Stimulated activated CD8-positive, alpha-beta memory T cell treated with anti-CD3 and anti-CD28 coated beads, Interleukin-15, amount 100 ng/mL, for 48 hours (primary cell): ENCODE measurements at regions not wholly inside any gene's neighbourhood (a gene's known extent, or its start where the extent isn't known, plus 50 kb on each side); places are given as distances from the start of the nearest gene placed in this dataset.

Experiments
- DNase-seq, 2 donors: peaks; one replicate each; pipeline ENCODE4 v3.0.0-alpha.2; 2020; ENCODE audit warnings: low read depth in 2 of 2

- no peak for DNase-seq
These were observed 169.0 kb upstream of the IRX6 start for GRCh38 chr16:55154956-55155355.

GRCh38 chr16:55155815-55156214 lies 168.2 kb upstream of the IRX6 start:
- no peak for DNase-seq

GRCh38 chr16:55169780-55170179 lies 154.2 kb upstream of the IRX6 start:
- DNase-seq = no peak

DNA sequence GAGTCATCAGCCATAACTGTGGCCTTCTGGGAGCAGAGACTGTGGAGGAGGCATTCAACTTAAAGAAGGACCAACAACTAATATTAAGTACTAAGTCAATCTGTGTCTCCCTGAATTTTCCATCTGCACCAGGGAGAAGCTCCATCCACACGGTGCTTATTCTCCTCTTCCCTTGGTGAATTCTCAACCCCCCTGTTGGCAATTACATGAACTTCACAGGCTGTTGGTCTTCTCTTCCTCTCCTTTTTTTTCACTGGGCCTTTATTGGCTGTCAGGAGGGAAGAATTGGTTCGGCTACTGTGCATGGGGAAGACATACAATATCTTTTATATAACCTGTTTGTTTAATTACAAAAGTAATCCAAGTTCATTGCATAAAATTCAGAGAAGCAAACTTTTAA lies 152.8 kb upstream of the IRX6 start:
- no peak for DNase-seq

GRCh38 chr16:55175389-55175788 lies 148.6 kb upstream of the IRX6 start:
- DNase-seq = no peak

DNA sequence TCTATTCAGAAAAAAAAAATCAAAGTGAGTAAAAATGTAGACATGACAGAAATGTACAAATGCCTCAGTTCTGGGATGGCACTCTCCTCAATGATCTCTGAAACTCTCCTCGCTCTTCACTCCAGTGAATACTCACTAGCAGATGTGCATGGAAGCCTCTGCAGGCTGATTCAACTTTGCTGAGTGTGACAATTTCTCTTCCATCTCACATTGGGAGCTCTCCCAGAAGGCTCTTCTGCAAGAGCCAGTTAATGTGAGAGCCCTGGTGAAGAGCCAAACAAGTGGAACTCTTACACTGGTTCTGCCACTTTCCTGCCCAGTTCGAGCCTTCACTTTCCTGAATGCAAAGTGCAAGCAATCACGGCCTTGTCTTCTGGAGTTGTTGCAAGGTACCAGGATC lies 147.1 kb upstream of the IRX6 start:
- DNase-seq = no peak

DNA sequence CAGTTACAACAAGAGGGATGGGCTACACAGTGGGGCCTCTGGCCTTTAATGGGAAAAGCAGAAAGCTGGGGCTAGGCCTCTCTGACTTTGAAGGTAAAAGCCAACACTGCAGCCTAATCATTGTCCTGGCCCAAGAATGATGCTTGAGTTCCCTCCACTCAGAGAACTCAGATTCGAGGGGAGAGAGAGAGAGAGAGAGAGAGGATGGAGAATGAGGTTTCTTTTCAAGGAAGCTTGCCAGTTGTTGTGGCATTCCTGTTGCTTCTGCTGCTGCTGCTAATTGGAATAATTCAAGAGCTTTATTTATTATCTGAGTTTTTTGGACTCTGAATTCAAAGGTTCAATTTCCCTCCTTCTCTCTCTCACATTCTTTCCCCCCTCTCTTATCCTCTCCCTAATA lies 144.6 kb upstream of the IRX6 start:
- DNase-seq = no peak

DNA sequence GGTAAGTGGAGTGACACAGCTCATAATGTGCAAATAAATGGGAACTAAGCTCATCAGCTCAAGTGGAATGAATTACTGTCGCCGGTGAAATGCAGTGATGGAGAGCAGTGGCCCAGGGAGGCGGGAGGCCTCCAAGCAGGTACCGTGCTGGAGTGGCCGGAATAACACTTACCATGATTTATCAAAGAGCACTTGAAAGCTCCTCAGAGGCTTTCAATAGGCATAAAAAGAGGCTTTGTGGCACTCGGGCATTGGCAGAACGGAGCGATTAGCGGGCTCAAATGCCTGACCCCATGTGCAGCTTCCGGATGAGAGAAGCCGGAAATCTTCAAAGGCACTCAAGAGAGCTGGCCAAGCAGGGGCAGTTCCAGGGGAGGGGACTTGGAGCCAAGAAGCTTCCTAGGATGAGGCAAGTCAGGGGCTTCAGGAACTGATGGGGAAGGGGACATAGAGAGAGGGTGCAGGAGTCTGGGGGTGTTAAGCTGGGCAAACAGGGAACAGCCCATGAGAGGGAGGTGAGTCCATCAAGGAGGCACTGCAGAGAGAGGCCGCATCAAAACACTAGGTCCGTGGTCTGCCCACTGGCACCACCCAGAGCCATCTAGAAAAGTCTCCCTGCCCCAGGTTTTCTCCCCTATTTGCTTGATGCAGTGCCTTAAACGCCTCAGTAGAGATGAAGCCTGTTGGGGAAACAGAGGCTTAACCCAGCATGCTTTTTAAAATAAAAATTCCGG lies 144.0 kb upstream of the IRX6 start:
- DNase-seq = no peak

GRCh38 chr16:55184052-55184451 lies 140.0 kb upstream of the IRX6 start:
- no peak for DNase-seq

GRCh38 chr16:55184619-55185018 lies 139.4 kb upstream of the IRX6 start:
- no peak for DNase-seq

GRCh38 chr16:55189224-55189623 lies 134.8 kb upstream of the IRX6 start:
- DNase-seq = no peak

GRCh38 chr16:55189682-55190636 lies 134.0 kb upstream of the IRX6 start:
- DNase-seq = no peak

DNA sequence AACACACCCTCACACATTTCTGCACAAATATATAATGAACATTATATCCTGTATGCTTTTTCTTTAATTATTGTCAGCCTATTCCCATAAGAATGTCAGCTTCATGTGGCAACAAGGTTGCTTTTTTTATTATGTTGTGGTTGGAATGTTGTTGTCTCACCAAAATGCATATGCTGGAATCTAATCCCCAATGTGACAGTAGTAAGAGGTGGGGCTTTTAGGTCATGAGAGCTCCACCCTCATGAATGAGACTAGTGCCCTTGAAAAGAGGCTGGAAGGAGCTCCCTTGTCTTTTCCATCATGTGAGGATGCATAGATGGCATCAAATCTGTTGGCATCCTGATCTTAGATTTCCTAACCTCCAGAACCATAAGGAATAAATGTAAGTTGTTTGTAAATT lies 131.3 kb upstream of the IRX6 start:
- DNase-seq = no peak

DNA sequence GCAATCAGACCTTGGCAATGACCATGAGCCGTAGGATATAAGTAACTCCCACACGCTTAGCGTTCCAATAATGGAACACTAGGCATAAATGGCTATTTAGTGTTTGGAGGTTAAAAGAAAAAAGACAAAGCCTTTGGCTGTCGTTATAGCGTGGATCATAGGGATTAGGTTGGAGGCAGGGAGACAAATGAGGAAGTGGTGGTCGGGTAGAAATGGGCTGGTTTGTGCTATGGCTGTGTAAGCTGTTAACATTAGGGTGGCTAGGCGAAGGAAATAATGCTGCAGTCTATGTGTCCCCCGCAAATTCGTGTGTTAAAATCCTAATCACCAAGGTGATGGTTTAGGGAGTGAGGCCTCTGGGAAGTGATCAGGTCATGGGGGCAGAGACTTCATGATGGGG lies 120.4 kb upstream of the IRX6 start:
- no peak for DNase-seq

- DNase-seq = no peak
These were observed 119.9 kb upstream of the IRX6 start for GRCh38 chr16:55204069-55204468.

DNA sequence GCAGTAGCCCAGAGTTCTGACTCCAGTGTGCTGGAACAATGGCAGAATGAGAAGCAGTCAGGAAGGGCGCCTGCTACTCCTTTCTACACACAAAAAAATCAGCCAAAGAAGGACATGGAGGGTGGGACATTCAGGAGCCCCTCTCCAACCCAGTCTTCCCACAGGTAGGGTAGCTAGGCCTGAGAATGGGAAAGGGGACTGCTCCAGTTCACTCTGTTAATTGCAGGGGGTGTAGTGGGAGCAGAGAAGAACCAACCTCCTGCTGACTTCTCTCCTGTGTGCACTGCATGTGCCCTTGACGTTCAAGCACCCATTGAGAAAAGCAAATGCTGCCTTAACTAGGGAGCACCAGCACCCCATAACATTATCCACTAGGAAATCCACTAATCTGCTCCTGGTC lies 119.1 kb upstream of the IRX6 start:
- DNase-seq = no peak

- no peak for DNase-seq
These were observed 116.1 kb upstream of the IRX6 start for GRCh38 chr16:55207693-55208428.

GRCh38 chr16:55209626-55210025 lies 114.4 kb upstream of the IRX6 start:
- no peak for DNase-seq

GRCh38 chr16:55212791-55213190 lies 111.2 kb upstream of the IRX6 start:
- DNase-seq = no peak

DNA sequence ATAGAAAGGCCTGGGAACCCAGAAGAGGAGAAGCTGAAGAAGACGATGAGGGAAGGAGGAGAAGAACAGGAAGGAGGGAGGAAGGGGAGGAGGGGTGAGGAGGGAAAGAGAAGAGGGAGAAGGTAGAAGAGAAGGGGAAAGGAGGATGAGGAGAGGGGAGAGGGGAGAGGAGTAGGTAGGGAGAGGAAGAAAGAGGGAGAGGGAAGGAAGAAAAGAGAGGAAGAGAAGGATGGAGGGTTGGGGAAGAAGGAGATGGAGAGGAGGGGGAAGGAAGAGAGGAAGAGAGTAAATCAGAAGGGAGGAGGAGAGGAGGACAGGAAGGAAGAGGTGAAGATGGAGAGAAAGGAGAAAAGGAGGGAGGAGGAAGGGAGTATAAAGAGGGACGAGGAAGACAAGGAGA lies 109.6 kb upstream of the IRX6 start:
- no peak for DNase-seq

DNA sequence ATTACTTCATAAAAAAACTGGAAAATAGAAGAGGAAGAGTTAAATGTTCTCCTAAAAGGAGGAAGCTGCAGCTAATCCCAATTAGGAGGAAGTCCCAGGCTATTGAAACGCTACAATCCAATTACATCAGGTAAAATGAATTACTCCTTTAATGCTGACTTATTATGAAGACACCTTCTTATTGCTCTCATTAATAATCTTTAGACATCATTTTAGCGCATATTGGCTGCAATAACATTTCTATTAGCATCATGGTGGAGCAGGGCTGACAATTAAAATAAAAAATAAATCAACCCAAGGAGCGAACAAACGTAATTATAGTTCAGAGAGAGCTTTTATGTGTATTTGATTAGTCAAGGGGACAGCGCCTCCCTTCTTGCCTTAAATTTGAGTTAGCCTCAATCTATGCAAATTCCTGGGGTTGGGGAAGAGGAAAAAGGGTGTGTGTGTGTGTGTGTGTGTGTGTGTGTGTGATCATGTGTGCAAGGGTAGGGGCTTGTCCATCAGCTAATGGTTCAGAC lies 109.0 kb upstream of the IRX6 start:
- DNase-seq = no peak

DNA sequence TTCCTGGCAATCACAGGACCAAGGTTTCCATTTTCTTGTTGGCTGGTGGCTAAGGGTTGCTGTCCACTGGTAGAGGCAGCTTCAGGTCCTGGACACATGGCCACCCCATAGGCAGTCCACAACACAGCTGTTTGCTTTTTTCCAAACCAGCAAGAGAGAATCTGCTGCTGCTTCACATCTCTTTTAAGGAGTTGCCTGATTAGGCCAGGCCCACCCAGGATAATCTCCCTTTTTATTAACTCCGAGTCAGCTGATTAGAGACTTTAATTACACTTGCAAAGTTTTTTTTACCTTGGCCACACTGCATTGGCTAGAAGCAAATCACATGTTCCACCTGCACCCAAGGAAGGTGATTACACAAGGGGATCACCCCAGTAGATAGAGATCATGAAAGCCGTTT lies 106.6 kb upstream of the IRX6 start:
- no peak for DNase-seq
